Testis (tissue), 2 donors: ENCODE measurements at regions not wholly inside any gene's neighbourhood (a gene's known extent, or its start where the extent isn't known, plus 50 kb on each side); places are given as distances from the start of the nearest gene placed in this dataset.

Experiments
- DNase-seq: peaks from one replicate; pipeline ENCODE4 v3.0.0-alpha.2; 2019
- H3K27ac ChIP-seq, 2 donors: fragments of 200-600 bp; sonication (generic); one replicate each; pipeline ENCODE4 v1.5.1; 2019
- H3K27me3 ChIP-seq: fragments of 200-600 bp; sonication (generic); one replicate; pipeline ENCODE4 v1.5.1; 2019
- H3K36me3 ChIP-seq: fragments of 200-600 bp; sonication (generic); one replicate; pipeline ENCODE4 v1.5.1; 2017; ENCODE audit warnings: low read depth; ENCODE audit errors: missing control alignments
- H3K4me1 ChIP-seq: fragments of 200-600 bp; sonication (generic); one replicate; pipeline ENCODE4 v1.5.1; 2019
- H3K4me3 ChIP-seq, 2 donors: fragments of 200-600 bp; sonication (generic); one replicate each; pipeline ENCODE4 v1.5.1; 2017 to 2019
- H3K9me3 ChIP-seq: fragments of 200-600 bp; sonication (generic); one replicate; pipeline ENCODE4 v1.5.1; 2017
- CTCF ChIP-seq, 3 experiments: fragments of 450-650 bp in 2 of 3; fragments of 200-600 bp in 1 of 3; sonication (generic) in 1 of 3; IDR thresholded peaks; one replicate each; pipeline ENCODE4 v1.5.1; 2016 to 2019; ENCODE audit warnings: antibody characterized with exemption in 3 of 3, mild to moderate bottlenecking in 2 of 3, moderate library complexity in 1 of 3
- POLR2A ChIP-seq: fragments of 450-650 bp; IDR thresholded peaks from one replicate; pipeline ENCODE4 v1.6.1; 2017; ENCODE audit warnings: antibody characterized with exemption, mild to moderate bottlenecking, moderate library complexity
- WGBS, 2 donors: methylation state at CpG; one replicate each; pipeline ENCODE4 v1.1.5; 2018; 5-methylcytosine and 5-hydroxymethylcytosine counted together
- intact Hi-C: fragments of 100-400 bp; cut with DNase I; formaldehyde crosslinking; loops from one replicate; pipeline ENCODE4 v1.15.1; 2023; ENCODE audit warnings: low total_unique reads

- Histone ChIP-seq H3K36me3 (no peaks in the 10 kb centered on the region), H3K27me3 (no peaks in the 10 kb centered on the region), H3K4me3 (no peak overlapping the region), H3K27ac (no peak overlapping the region), H3K4me1 (no peaks in the 10 kb centered on the region), H3K9me3 (no peaks in the 10 kb centered on the region)
- intact Hi-C loops, result no loop called here
- TF ChIP-seq POLR2A (no peak), CTCF (IDR thresholded peaks at IDR 0.05) (no peak)
- 52 to 53% methylated on average over 3 of the region's 3 CpGs for WGBS, 2 donors
- DNase-seq, result no peak
Observed at GRCh38 chr17:15031975-15032374, 233.2 kb downstream of the PMP22 start.

- TF ChIP-seq CTCF (IDR thresholded peaks at IDR 0.05) (no peak), POLR2A (no peak)
- H3K9me3 ChIP-seq, result no peaks in the 10 kb centered on the region
- intact Hi-C loops, result no loop called here
- no peak overlapping the region for H3K27ac ChIP-seq
- no peak for DNase-seq
- no peaks in the 10 kb centered on the region for H3K27me3 ChIP-seq
- WGBS, 2 donors, result 68 to 73% methylated on average over 1 of the region's 1 CpG
- H3K36me3 ChIP-seq, result no peaks in the 10 kb centered on the region
- H3K4me3 ChIP-seq, result no peak overlapping the region
- no peaks in the 10 kb centered on the region for H3K4me1 ChIP-seq
Observed at GRCh38 chr17:15029469-15029868, 235.7 kb downstream of the PMP22 start.

- H3K4me1 ChIP-seq, result no peaks in the 10 kb centered on the region
- TF ChIP-seq POLR2A (no peak), CTCF (IDR thresholded peaks at IDR 0.05) (no peak)
- H3K27me3 ChIP-seq, result no peaks in the 10 kb centered on the region
- 95 to 97% methylated on average over 1 of the region's 1 CpG for WGBS, 2 donors
- DNase-seq, result no peak
- intact Hi-C loops, result no loop called here
- no peak overlapping the region for H3K27ac ChIP-seq
- no peak overlapping the region for H3K4me3 ChIP-seq
- H3K9me3 ChIP-seq, result no peaks in the 10 kb centered on the region
- H3K36me3 ChIP-seq, result no peaks in the 10 kb centered on the region
Observed at GRCh38 chr17:15027853-15028252, 237.3 kb downstream of the PMP22 start.

GRCh38 chr17:15026088-15026487 lies 239.0 kb downstream of the PMP22 start:
- H3K27me3 ChIP-seq, result no peaks in the 10 kb centered on the region
- H3K4me1 ChIP-seq, result no peaks in the 10 kb centered on the region
- no peak overlapping the region for H3K4me3 ChIP-seq
- no peak for DNase-seq
- TF ChIP-seq CTCF (IDR thresholded peaks at IDR 0.05), result no peak
- no peak for TF ChIP-seq POLR2A
- no peaks in the 10 kb centered on the region for H3K9me3 ChIP-seq
- intact Hi-C loops, result no loop called here
- WGBS, 2 donors, result 70 to 89% methylated on average over 2 of the region's 2 CpGs
- H3K27ac ChIP-seq, result no peak overlapping the region
- H3K36me3 ChIP-seq, result no peaks in the 10 kb centered on the region

GRCh38 chr17:15023589-15024336 lies 241.4 kb downstream of the PMP22 start:
- intact Hi-C loops, result no loop called here
- no peak overlapping the region for H3K4me3 ChIP-seq
- TF ChIP-seq CTCF (IDR thresholded peaks at IDR 0.05) (no peak), POLR2A (no peak)
- no peak for DNase-seq
- no peaks in the 10 kb centered on the region for H3K4me1 ChIP-seq
- 75 to 86% methylated on average over 9 to 10 of the region's 10 CpGs for WGBS, 2 donors
- H3K27ac ChIP-seq, result no peak overlapping the region
- H3K36me3 ChIP-seq, result no peaks in the 10 kb centered on the region
- no peaks in the 10 kb centered on the region for H3K9me3 ChIP-seq
- H3K27me3 ChIP-seq, result no peaks in the 10 kb centered on the region
